ENCODE measurements at regions not wholly inside any gene's neighbourhood (a gene's known extent, or its start where the extent isn't known, plus 50 kb on each side); places are given as distances from the start of the nearest gene placed in this dataset.

- no peak for TF ChIP-seq CTCF (IDR thresholded peaks at IDR 0.05)
- no peak for TF ChIP-seq POLR2A (IDR thresholded peaks at IDR 0.05)
Observed at GRCh38 chr2:38505779-38506178, 96.9 kb downstream of the HNRNPLL start.
